NCI-H2196 treated with DMSO at 0.1 percent for 48 hours (cell line): ENCODE measurements at regions not wholly inside any gene's neighbourhood (a gene's known extent, or its start where the extent isn't known, plus 50 kb on each side); places are given as distances from the start of the nearest gene placed in this dataset.
"Not testable (repeated sequence)": the region's sequence is repeated elsewhere in the genome, so short reads cannot be mapped to it uniquely, and the experiment has no call there.

Experiments
- DNase-seq: peaks from one replicate; lab custom pipeline; 2025; ENCODE audit not compliant: unreplicated experiment; lab: John Stamatoyannopoulos, UW

DNA sequence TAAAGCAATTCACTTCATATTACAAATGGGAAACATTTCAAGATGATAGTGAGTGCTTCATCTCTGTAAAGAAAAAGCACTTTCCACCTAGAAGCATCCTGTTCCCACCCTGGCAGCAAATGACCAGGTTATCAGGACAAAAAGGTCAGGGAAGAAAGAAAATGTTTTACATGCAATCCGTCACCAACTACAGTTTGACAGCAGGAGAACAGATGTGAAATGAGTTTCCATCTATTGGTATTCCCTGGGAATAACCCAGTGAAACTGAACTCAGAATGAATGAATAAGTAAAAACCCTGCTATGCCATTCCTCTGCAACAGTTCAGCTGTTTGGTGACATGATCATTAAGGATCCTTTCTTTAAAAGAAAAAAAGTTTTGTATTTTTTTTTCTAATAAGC is 67.6 kb downstream of the HTR1A start:
- DNase-seq, result no peak

DNA sequence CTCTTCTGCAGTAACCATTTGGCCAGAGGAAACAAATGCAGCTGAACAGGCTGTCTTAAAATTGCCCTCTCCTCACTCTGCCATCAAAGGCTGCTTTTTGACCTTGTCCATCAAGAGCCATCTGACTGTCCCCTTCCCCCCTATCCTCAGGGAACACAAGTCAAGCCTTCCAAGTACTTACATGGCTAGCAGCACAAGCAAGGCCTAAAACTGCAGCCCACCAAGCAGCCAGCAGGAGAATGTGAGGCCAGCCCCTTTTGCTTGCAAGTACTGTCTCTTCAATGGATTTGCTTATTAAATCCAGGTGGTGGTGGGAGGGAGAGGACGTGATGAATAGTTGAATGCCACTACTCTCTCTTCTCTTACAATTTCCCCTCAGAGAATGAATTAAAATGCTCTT is 83.5 kb downstream of the HTR1A start:
- DNase-seq, result no peak

DNA sequence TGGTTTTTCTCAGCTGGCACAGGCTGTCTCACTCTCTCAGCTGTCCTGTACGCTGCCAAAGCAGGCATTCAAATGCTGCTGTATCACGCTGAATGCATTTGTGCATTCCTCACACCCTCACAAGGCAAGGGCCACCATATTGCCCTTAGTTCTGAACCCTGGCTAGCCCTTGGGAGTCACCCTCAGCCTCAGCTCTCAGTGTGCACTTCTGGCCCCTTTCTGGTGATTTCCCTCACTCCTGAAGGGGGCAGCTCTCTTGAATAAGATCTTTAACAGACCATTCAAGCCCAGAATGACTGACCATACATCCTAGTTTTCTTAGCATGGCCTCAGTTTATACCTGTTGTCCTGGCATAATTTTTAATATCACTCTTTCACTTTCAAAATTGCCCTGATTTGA is 84.3 kb downstream of the HTR1A start:
- no peak for DNase-seq

DNA sequence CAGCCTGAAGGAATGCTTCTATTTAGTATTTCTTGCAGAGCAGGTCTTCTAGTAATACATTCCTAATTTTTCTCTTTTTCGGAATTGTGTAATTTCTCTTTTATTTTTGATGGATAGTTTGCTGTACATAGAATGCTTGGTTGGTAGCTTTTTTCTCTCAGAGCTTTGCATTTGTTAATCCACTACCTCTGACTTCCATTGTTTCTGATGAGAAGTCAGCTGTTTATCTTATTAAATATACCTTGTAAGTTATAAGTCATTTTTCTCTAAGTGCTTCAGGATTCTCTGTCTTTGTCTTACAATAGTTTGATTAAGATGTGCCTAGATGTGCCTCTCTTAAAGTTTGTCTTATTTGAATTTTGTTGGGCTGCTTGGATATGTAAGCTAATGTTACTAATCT is 101.9 kb downstream of the HTR1A start:
- DNase-seq, result no peak

DNA sequence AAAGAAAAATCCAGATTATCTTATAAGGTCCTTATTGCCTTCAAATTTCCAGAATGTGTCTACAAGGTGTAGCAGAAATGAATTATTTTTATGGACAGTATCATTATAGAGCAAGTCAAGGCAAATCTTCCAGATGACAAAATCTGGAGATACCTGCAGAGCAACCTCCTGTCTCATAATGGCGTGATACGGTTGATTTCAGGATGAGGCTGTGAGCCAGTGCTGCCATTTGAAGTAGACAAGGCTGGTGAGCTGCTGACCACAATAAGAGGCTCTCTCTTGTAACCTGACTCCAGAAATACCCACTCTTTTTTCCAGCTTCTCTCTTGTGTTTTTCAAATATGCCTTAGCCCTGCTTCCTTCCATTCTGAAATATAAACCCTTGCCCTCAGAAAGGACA is 108.2 kb downstream of the HTR1A start:
- no peak for DNase-seq

DNA sequence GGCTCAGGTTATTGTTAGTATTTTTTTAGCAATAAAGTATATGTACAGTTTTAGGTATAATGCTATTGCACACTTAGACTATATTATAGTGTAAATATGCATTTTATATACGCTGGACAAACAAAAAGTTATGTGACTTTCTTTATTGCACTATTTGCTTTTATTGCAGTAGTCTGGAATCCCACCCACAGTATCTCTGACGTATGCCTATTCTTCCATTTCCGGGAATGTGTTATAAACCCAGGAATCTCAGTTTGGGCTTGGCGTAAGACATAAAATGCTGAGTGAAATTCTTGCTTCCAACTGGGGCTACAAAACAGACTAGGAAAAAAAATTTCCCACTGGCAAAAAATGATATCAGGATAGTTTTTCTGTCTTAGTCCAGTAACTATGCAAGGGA is 119.1 kb downstream of the HTR1A start:
- DNase-seq, result no peak

DNA sequence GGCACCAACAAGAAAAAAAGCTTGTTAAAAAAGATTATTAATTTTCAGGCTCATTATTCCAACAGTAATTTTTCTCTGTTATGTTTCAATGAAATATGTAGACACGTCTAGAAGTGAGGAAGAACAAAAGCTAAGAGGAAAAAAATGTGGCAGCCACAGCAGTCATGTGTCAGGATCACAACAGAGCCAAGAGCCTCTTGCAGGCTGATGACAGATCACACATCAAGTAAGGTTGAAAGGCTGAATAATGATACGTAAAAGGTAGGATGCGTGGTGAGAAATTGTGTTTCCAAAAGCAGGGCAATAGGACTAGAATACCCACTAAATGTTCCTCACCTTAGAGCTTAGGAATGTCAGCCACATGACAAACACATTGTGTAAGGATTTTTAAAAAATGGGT is 124.8 kb downstream of the HTR1A start:
- no peak for DNase-seq

DNA sequence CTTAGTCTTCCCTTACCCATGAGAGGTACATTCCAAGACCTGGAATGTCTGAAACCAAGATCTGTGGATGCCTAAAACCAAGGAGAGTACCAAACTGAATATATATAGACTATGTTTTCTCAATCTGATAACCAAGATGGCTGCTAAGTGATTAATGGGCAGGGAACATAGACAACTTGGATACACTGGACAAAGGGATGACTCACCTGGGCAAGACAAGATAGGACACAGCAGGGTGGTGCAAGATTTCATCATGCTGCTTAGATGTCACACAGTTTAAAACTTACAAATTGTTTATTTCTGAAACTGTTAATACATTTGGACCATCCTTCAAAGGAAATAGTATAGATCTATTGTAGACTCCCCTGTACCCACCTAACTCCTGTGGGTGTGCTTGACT is 130.9 kb downstream of the HTR1A start:
- DNase-seq, result no peak

DNA sequence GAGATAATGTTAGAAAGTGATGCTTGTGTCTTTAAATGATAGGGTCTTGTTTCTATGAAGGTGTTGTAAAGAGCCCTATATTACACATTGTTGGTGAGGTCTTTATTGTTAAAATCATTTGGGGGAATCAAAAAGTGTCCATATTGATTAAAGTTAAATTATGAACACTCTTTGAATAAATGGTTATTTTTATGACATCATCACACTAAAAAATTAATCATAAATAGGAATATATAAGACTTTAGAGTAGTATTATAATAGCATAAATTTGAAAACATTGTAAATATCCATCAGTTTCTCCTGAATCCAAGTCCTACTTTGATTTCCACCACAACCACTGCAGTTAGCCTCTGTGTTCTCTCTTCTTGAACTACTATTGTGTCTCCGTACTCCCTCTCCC is 136.3 kb downstream of the HTR1A start:
- DNase-seq, result no peak

DNA sequence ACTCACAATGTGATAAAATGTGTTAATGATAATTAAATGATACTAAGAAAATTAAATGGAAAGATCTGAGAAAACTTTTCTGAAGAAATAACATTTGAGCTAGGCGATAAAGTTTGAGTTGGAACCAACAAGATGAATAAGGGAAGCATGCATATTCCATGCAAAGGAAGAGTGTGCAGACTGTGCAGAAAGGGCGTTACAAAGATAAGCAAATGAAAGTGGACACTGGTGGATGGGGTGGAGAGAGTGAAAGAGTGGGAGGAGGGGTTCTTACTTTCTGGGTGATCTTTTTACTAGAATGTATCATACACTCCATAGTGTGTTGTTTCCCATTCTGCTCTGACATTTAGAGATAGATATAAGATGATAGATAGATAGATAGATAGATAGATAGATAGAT is 138.7 kb downstream of the HTR1A start:
- no peak for DNase-seq

DNA sequence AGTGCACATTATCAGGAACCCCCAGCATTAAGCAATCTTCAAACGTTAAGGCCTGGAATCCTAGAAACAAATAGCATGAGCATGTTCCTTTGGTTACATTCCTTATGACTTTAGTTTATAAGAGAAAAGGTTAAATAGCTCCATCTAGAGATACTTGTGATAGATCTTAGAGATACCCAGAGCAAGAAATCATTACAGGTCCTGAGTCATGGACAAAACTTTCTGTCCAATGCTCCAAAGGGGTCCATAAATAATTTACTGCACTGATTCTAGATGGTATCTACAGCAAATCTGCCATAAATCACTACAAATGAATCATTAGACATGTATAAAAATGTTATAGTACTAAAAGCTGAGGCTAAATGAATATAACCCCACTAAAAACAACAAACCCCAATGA is 139.6 kb downstream of the HTR1A start:
- DNase-seq, result no peak

DNA sequence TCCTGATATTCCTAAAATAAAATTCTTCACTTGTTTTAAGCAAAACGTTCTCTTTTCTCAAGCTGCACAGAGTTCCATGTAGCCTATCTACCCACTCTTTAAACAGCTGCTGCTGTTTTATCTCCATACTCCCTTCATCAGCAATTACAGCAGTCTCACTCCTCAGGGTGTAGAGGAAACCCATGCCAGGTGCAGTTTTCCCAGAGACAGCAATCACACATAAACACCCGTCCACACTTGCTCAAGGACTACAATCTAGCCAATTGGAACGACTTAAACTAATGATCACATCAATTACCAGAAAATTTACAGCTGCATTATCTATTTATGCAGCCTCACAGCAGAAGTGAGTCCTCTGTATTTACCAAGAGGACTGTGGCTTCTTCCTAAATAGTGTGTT is 141.7 kb downstream of the HTR1A start:
- no peak for DNase-seq

DNA sequence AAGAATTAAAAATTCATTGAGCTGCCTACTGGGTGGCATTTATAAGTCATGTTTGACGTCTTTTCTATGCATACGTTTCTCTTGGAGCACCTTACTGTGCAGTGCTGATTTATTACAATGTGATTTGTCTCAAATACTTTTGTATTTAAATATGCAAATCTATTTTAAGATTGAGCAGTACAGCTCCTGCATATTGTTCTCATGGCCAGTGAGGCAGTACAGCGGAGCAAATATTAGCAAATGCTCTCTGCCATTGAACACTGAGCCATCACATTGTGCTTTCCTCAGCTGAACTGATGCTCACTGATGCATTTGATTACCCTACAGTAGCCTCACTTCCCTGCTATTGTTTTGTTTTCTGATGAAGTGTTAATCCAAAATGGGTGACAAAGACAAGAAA is 149.6 kb downstream of the HTR1A start:
- no peak for DNase-seq

DNA sequence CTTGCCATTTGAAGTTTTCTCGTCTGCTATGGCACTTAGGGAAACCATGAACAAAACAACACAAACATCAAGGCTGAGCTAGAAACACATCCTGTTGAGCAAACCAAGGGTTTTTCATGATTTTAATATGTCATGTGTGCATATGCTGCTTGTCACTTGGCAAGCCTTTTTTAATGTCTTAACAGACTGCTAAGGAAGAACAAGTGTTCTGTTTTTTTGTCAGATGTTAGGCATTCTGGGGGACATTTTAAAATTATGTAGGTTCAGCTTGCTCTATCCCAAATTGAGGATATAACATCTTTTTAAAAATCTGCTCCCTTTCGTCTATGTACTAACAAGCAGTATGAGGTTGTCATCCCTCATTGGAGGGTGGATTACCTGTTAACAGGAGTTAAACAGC is 150.3 kb downstream of the HTR1A start:
- DNase-seq, result no peak

DNA sequence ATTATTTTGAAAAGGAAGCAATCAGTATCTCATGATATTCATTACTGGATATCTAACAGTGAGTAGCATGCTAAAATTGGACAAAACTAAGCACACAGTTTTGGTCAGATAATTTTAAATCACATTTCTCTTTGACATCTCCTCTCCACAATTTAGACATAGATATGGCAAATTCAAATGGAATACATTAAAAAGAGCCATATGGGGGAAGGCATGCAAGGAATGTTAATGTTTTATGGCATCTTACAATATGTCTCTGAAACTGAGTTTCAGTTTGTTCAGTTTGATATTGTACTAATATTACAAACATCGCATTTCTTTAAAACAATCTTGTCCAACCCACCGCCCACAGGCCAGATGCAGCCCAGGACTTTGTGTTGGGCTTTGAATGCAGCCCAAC is 151.0 kb downstream of the HTR1A start:
- DNase-seq, result no peak

DNA sequence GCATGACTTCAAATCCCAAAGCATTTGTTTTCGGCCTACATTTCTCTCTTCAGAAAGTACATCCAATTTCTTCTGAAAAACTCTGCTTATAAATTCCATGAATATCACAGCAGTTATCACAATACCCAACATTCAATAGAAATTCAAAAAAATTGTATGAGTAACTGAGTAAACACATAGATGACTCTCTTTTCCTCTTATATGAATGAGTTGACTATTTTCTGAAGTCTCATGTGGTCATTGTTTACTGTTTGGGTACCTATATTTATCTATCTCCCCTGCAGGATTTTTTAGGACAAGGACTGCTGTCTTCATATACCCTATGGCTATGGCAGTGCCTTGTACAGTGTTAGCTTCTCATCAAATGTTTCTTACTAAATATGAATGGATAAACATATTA is 157.1 kb downstream of the HTR1A start:
- DNase-seq, result no peak

DNA sequence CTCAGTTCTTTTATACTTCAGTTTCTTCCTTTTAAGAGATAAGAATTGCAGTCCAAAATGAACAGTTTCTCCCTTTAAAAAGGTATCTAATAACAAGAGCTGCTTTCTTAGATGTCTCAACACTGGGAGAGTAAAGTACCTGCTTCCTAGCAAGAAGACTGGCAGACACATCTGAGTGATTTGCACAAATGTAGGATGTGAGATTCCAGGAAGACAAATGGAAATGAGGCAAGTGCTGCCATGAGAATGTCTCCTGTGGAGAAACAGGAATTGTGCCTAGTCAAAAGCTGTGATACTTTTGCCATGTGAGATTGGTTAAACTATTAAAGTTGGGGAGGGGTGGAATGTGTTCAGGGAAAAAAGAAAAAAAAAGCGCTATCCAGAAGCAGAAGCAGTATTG is 159.1 kb downstream of the HTR1A start:
- DNase-seq, result no peak

DNA sequence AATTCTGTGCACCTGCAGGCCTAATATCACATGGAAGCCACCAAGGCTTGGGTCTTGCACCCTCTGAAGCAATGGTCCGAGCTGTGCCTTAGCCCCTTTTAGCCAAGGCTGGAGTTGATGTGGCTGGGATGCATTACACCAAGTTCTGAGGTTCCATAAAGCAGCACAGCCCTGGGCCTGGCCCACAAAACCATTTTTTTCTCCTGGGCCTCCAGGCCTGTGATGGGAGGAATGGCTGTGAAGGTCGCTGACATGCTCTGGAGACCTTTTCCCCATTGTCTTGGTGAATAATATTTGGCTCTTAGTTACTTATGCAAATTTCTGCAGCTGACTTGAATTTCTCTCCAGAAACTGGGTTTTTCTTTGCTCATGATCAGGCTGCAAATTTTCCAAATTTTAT is 167.3 kb downstream of the HTR1A start:
- no peak for DNase-seq

DNA sequence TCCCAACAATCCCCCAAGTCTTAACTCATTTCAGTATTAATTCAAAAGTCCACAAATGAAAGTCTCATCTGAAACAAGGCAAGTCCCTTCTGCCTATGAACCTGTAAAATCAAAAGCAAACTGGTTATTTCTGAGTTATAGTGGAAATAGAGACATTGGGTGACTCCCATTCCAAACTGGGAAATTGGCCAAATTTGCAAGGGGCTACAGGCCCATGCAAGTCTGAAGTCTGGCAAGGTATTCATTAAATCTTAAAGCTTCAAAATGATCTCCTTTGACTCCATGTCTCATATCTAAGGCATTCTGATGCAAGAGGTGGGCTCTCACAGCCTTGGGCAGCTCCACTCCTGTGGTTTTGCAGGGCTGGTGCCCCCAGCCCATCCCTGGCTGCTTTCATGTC is 167.9 kb downstream of the HTR1A start:
- no peak for DNase-seq

DNA sequence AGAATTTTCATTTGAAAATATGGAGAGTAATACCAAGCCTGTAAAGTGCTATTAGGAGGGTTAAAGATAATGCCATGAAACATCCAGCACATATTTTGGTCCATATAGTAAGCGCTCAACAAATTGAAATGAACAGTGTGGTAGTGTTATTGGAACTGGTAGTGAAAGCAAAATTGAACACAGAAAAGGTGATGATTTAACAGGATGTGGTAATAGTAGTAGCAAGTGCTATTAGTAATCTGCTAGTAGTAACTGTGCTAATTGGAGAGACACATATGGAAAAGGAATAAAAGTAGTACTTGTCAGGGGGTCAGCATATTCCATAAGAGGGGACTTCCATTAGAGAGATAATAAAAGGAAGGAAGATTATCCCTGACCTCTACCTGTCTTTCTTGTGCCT is 187.3 kb downstream of the HTR1A start:
- no peak for DNase-seq

DNA sequence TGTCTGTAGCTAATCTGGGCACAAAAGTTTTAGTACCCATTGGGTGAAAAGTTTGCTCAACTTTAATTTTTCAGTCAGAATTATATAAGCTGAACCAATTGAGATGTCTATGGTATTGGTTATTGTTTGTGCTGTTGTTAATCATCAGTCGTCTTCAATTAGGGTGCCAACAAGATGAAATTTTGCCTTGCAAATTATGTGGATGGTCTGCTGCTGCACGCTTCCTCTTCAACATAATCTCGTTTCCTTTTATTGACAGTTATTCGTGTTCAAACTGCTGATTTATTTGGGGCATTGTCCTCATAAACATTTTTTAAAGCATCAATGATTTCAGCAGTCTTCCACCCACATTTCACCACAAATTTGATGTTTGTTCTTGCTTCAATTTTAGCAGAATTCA is 194.0 kb downstream of the HTR1A start:
- DNase-seq, result no peak

DNA sequence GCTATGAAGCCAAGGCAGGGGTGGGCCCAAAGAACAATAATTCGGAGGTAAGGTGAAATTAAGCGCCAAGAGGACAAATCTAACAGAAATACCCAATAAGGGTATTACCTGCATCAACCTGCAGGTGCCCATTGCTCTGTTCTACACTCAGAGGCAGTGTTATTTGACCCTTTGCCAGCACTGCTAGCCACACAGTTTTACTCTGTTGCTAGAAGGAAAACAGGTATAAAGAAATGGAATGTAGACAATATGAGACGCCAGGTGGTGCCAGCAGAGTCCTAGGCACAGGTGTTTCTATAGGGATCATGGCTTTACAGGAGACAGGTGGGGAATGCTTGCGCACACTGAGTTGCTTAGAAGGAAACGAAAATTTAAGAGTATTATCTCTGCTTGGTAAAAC is 201.3 kb downstream of the HTR1A start:
- DNase-seq, result no peak

DNA sequence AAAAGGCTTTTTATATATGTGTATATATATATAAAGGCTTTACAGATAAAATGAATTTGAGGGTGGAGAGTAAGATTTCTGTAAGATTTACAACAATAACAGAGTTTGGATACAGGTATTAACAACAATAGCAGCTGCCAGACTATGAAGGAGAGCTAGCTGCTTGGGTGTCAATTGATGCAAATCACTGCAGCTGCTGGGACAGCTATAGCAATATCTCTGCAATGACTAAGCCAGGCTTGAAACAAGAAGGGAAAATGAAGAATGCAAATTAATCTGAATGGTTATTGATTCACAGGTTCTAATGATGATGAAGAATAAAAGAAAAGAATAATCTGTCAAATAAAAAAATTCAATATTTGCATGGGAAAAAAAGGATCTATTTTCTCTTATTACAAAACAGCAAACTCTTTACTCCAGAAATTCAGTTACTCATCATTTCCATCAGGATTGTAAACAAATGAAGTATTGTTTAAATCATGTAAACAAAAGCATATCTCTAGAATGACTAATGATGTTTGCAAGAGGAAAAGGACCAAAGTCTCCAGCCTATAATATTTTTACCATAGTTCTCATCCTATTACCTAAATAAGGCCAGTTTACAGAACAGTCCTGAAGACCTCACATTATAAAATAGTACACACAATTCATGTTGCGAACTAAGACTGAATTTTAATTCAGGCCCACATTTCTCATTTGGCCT is 219.0 kb downstream of the HTR1A start:
- DNase-seq, result no peak

DNA sequence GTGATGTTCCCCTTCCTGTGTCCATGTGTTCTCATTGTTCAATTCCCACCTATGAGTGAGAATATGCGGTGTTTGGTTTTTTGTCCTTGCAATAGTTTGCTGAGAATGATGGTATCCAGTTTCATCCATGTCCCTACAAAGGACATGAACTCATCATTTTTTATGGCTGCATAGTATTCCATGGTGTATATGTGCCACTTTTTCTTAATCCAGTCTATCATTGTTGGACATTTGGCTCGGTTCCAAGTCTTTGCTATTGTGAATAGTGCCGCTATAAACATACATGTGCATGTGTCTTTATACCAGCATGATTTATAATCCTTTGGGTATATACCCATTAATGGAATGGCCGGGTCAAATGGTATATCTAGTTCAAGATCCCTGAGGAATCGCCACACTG is 229.4 kb downstream of the HTR1A start:
- DNase-seq, result not testable (repeated sequence)
